ENCODE measurements at regions not wholly inside any gene's neighbourhood (a gene's known extent, or its start where the extent isn't known, plus 50 kb on each side); places are given as distances from the start of the nearest gene placed in this dataset.

GRCh38 chr6:159499034-159499433 is 194.0 kb downstream of the SOD2 start:
- TF ChIP-seq ZFX (IDR thresholded peaks at IDR 0.05; ENCODE audit: borderline replicate concordance) (no peak), CTCF (IDR thresholded peaks at IDR 0.05) (no peak)

GRCh38 chr6:159494586-159494972 is 198.5 kb downstream of the SOD2 start:
- no peak for TF ChIP-seq ZFX (IDR thresholded peaks at IDR 0.05; ENCODE audit: borderline replicate concordance)
- no peak for TF ChIP-seq CTCF (IDR thresholded peaks at IDR 0.05)
- no peak overlapping the region for H3K27ac ChIP-seq

More at GRCh38 chr6:159499034-159499433, 194.0 kb downstream of the SOD2 start:
- no peak overlapping the region for H3K27ac ChIP-seq

- H3K27ac ChIP-seq = no peak overlapping the region
- TF ChIP-seq ZFX (IDR thresholded peaks at IDR 0.05; ENCODE audit: borderline replicate concordance) (no peak), CTCF (IDR thresholded peaks at IDR 0.05) (no peak)
Measured at GRCh38 chr6:159493898-159494585, 199.0 kb downstream of the SOD2 start.

- no peak for TF ChIP-seq ZFX (IDR thresholded peaks at IDR 0.05; ENCODE audit: borderline replicate concordance)
- TF ChIP-seq CTCF (IDR thresholded peaks at IDR 0.05) = no peak
- H3K27ac ChIP-seq = no peak overlapping the region
Measured at GRCh38 chr6:159493231-159493897, 199.7 kb downstream of the SOD2 start.

- no peak for TF ChIP-seq CTCF (IDR thresholded peaks at IDR 0.05)
Measured at GRCh38 chr6:159490298-159490937, 202.6 kb downstream of the SOD2 start.

GRCh38 chr6:159487636-159488035 is 205.4 kb downstream of the SOD2 start:
- H3K27ac ChIP-seq = no peak overlapping the region
- TF ChIP-seq ZFX (IDR thresholded peaks at IDR 0.05; ENCODE audit: borderline replicate concordance) = no peak
- no peak for TF ChIP-seq CTCF (IDR thresholded peaks at IDR 0.05)

More at GRCh38 chr6:159490298-159490937, 202.6 kb downstream of the SOD2 start:
- H3K27ac ChIP-seq = no peak overlapping the region

GRCh38 chr6:159483259-159483658 is 209.8 kb downstream of the SOD2 start:
- no peak overlapping the region for H3K27ac ChIP-seq
- TF ChIP-seq CTCF (IDR thresholded peaks at IDR 0.05) (no peak), ZFX (IDR thresholded peaks at IDR 0.05; ENCODE audit: borderline replicate concordance) (no peak)

Measured in 22Rv1 (cell line).